Neural cell (in vitro differentiated cells): ENCODE measurements at regions not wholly inside any gene's neighbourhood (a gene's known extent, or its start where the extent isn't known, plus 50 kb on each side); places are given as distances from the start of the nearest gene placed in this dataset.

ENCODE experiments used
- CTCF ChIP-seq: fragments of 450-650 bp; IDR thresholded peaks from 2 replicates; pipeline ENCODE4 v1.5.1; 2014; ENCODE audit warnings: antibody characterized with exemption, mild to moderate bottlenecking, moderate library complexity; ENCODE audit not compliant: poor library complexity, severe bottlenecking
- EP300 ChIP-seq: fragments of 450-650 bp; conservative IDR thresholded peaks from 2 replicates; pipeline ENCODE4 v1.6.1; 2014; ENCODE audit warnings: antibody characterized with exemption, mild to moderate bottlenecking, moderate library complexity; ENCODE audit not compliant: poor library complexity, severe bottlenecking
- EZH2 ChIP-seq: fragments of 200-600, 300-800 bp; shearing (Covaris generic), sonication (generic); IDR thresholded peaks from 2 replicates; pipeline ENCODE4 v1.6.1; 2014; ENCODE audit warnings: antibody characterized with exemption, low read length, borderline replicate concordance, mild to moderate bottlenecking; ENCODE audit not compliant: insufficient read depth, poor library complexity, severe bottlenecking
- MXI1 ChIP-seq: fragments of 450-650 bp; conservative IDR thresholded peaks from 2 replicates; pipeline ENCODE4 v1.6.1; 2014; ENCODE audit warnings: antibody characterized with exemption, mild to moderate bottlenecking; ENCODE audit not compliant: poor library complexity, severe bottlenecking
- POLR2AphosphoS5 ChIP-seq: IDR thresholded peaks from 2 replicates; pipeline ENCODE4 v1.6.1; 2012
- RAD21 ChIP-seq: fragments of 450-650 bp; conservative IDR thresholded peaks from 2 replicates; pipeline ENCODE4 v1.6.1; 2014; ENCODE audit warnings: antibody characterized with exemption, mild to moderate bottlenecking, moderate library complexity
- REST ChIP-seq: IDR thresholded peaks from 2 replicates; pipeline ENCODE4 v1.6.1; 2012; ENCODE audit warnings: borderline replicate concordance
- SMC3 ChIP-seq: fragments of 450-650 bp; conservative IDR thresholded peaks from 2 replicates; pipeline ENCODE4 v1.6.1; 2014; ENCODE audit warnings: antibody characterized with exemption, mild to moderate bottlenecking, moderate library complexity; ENCODE audit not compliant: poor library complexity
- TAF1 ChIP-seq: IDR thresholded peaks from 2 replicates; pipeline ENCODE4 v1.6.1; 2012; ENCODE audit warnings: low read depth

- TF ChIP-seq POLR2AphosphoS5 = no peak
- no peak for TF ChIP-seq CTCF
- TF ChIP-seq TAF1 = no peak
- no peak for TF ChIP-seq REST
- TF ChIP-seq SMC3 = no peak
- TF ChIP-seq EZH2 = no peak
- TF ChIP-seq EP300 = no peak
- TF ChIP-seq RAD21 = no peak
- TF ChIP-seq MXI1 = no peak
These were observed 61.1 kb upstream of the SPTLC3 start for GRCh38 chr20:12947691-12948090.
